Astrocyte of the cerebellum (primary cell): ENCODE measurements at regions not wholly inside any gene's neighbourhood (a gene's known extent, or its start where the extent isn't known, plus 50 kb on each side); places are given as distances from the start of the nearest gene placed in this dataset.
"Not testable (repeated sequence)": the region's sequence is repeated elsewhere in the genome, so short reads cannot be mapped to it uniquely, and the experiment has no call there.

Experiments used
- DNase-seq: peaks from one replicate; pipeline ENCODE4 v3.0.0-alpha.2; 2011; ENCODE audit warnings: low read depth
- H3K4me3 ChIP-seq: 2 replicates; pipeline ENCODE4 v1.5.1; 2011; ENCODE audit warnings: mild to moderate bottlenecking, low read depth, low read length, moderate library complexity
- CTCF ChIP-seq: IDR thresholded peaks from 2 replicates; pipeline ENCODE4 v1.5.1; 2012; ENCODE audit warnings: low read length, low read depth, moderate library complexity, mild to moderate bottlenecking; ENCODE audit errors: missing control alignments
- in situ Hi-C: cut with HindIII; loops from 2 replicates; pipeline ENCODE4 v1.10.0; 2017; ENCODE audit warnings: low sequenced_read_pairs

- DNase-seq, result no peak
- in situ Hi-C loops, result no loop called here
- TF ChIP-seq CTCF, result no peak
- H3K4me3 ChIP-seq, result no peak overlapping the region
Observed at GRCh38 chr7:28900311-28900710, 57.8 kb downstream of the TRIL start.

- in situ Hi-C loops, result no loop called here
- TF ChIP-seq CTCF, result no peak
- no peak overlapping the region for H3K4me3 ChIP-seq
- no peak for DNase-seq
Observed at GRCh38 chr7:28893888-28894287, 64.2 kb downstream of the TRIL start.

GRCh38 chr7:28891876-28892234 is 66.3 kb downstream of the TRIL start:
- DNase-seq, in situ Hi-C loops: not testable (repeated sequence)

GRCh38 chr7:28891192-28891875 is 66.8 kb downstream of the TRIL start:
- in situ Hi-C loops, result no loop called here
- no peak overlapping the region for H3K4me3 ChIP-seq
- DNase-seq, result no peak

More at GRCh38 chr7:28891876-28892234, 66.3 kb downstream of the TRIL start:
- not testable (repeated sequence) for H3K4me3 ChIP-seq

GRCh38 chr7:28890137-28890536 is 68.0 kb downstream of the TRIL start:
- in situ Hi-C loops, result no loop called here
- no peak for DNase-seq
- H3K4me3 ChIP-seq, result no peak overlapping the region
- TF ChIP-seq CTCF, result no peak

More at GRCh38 chr7:28891192-28891875, 66.8 kb downstream of the TRIL start:
- TF ChIP-seq CTCF, result no peak

GRCh38 chr7:28889290-28889689 is 68.8 kb downstream of the TRIL start:
- DNase-seq, result no peak
- in situ Hi-C loops, result no loop called here
- H3K4me3 ChIP-seq, result no peak overlapping the region
- TF ChIP-seq CTCF, result no peak

- DNase-seq, result no peak
Observed at GRCh38 chr7:28885771-28886170, 72.4 kb downstream of the TRIL start.

More at GRCh38 chr7:28885771-28886170, 72.4 kb downstream of the TRIL start:
- in situ Hi-C loops, result no loop called here
- no peak overlapping the region for H3K4me3 ChIP-seq
- TF ChIP-seq CTCF, result no peak
